Esophagus (tissue), 2 donors: ENCODE measurements at regions not wholly inside any gene's neighbourhood (a gene's known extent, or its start where the extent isn't known, plus 50 kb on each side); places are given as distances from the start of the nearest gene placed in this dataset.

ENCODE experiments used
- H3K27ac ChIP-seq, 2 donors: one replicate each; pipeline ENCODE4 v1.5.1; 2013; ENCODE audit warnings: low read depth in 2 of 2, mild to moderate bottlenecking in 2 of 2, inconsistent platforms in 1 of 2, low read length in 1 of 2, moderate library complexity in 1 of 2
- H3K27me3 ChIP-seq, 2 donors: one replicate each; pipeline ENCODE4 v1.6.1; 2013; ENCODE audit warnings: low read length in 2 of 2, control low read depth in 1 of 2, mild to moderate bottlenecking in 1 of 2; ENCODE audit not compliant: insufficient read depth in 2 of 2, control insufficient read depth in 1 of 2
- H3K36me3 ChIP-seq, 2 donors: one replicate each; pipeline ENCODE4 v1.6.1; 2013; ENCODE audit warnings: low read length in 1 of 2; ENCODE audit not compliant: control insufficient read depth in 2 of 2, insufficient read depth in 2 of 2
- H3K4me1 ChIP-seq, 2 donors: one replicate each; pipeline ENCODE4 v1.6.1; 2013; ENCODE audit warnings: low read length in 1 of 2; ENCODE audit not compliant: control insufficient read depth in 2 of 2, insufficient read depth in 2 of 2
- H3K4me3 ChIP-seq, 2 donors: one replicate each; pipeline ENCODE4 v1.5.1; 2013; ENCODE audit warnings: low read length in 2 of 2, mild to moderate bottlenecking in 2 of 2, low read depth in 1 of 2, moderate library complexity in 1 of 2
- H3K9me3 ChIP-seq, 2 donors: one replicate each; pipeline ENCODE4 v1.6.1; 2013; ENCODE audit warnings: mild to moderate bottlenecking in 2 of 2, low read depth in 1 of 2, low read length in 1 of 2, moderate library complexity in 1 of 2; ENCODE audit not compliant: control insufficient read depth in 2 of 2, insufficient read depth in 1 of 2
- WGBS, 2 donors: extraction: QIAGEN DNeasy Blood & Tissue Kit; methylation state at CpG; one replicate each; pipeline ENCODE4 v1.1.7; 2013; 5-methylcytosine and 5-hydroxymethylcytosine counted together
- donor health status: healthy with polysubstance abuse.
- donor health status: Bipolar disorder and iron deficiency.

DNA sequence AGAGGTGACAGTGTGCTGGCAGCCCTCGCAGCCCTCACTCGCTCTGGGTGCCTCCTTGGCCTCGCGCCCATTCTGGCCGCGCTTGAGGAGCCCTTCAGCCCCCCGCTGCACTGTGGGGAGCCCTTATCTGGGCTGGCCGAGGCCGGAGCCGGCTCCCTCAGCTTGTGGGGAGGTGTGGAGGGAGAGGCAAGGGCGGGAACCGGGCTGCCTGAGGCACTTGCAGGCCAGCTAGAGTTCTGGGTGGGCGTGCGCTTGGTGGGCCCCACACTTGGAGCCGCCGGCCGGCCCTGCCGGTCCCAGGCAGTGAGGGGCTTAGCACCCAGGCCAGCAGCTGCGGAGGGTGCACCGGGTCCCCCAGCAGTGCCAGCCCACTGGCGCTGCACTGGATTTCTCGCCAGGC is 1480.9 kb upstream of the SLC39A10 start:
- peaks cover 0 to 2% of the 10 kb centered on the region in 2 donors for H3K9me3 ChIP-seq
- no peaks in the 10 kb centered on the region for H3K36me3 ChIP-seq
- no peak overlapping the region for H3K27ac ChIP-seq
- WGBS, 2 donors: 93 to 96% methylated on average over 12 to 22 of the region's 22 CpGs
- H3K27me3 ChIP-seq: no peaks in the 10 kb centered on the region
- H3K4me1 ChIP-seq: no peaks in the 10 kb centered on the region
- H3K4me3 ChIP-seq: no peak overlapping the region

DNA sequence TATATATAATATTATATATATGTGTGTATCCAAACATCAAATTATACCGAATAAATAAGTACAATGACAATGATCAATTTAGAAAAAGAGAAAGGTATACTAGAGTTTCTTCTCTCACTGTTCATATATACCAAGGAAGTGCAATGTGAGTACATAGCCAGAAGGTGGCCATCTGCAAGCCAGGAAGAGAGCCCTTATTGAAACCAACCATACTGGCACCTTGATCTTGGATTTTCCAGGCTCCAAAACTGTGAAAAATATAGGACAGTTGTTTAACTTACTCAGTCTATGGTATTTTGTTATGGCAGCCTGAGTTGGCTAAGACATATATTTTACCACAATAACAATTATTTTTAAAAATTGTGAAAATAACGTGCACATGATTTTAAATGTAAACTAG is 1490.2 kb upstream of the SLC39A10 start:
- H3K9me3 ChIP-seq: peaks cover 0 to 3% of the 10 kb centered on the region in 2 donors
- no peak overlapping the region for H3K27ac ChIP-seq
- no peaks in the 10 kb centered on the region for H3K4me1 ChIP-seq
- H3K27me3 ChIP-seq: no peaks in the 10 kb centered on the region
- WGBS, 2 donors: 45 to 47% methylated on average over 2 of the region's 2 CpGs
- H3K4me3 ChIP-seq: no peak overlapping the region
- no peaks in the 10 kb centered on the region for H3K36me3 ChIP-seq

- H3K27ac ChIP-seq: no peak overlapping the region
- H3K36me3 ChIP-seq: no peaks in the 10 kb centered on the region
- no peaks in the 10 kb centered on the region for H3K27me3 ChIP-seq
- no peaks in the 10 kb centered on the region for H3K4me1 ChIP-seq
- H3K9me3 ChIP-seq: peaks cover 0 to 3% of the 10 kb centered on the region in 2 donors
- 72% methylated on average over 4 of the region's 4 CpGs for WGBS, 2 donors
- H3K4me3 ChIP-seq: no peak overlapping the region
These were observed 1501.6 kb upstream of the SLC39A10 start for GRCh38 chr2:194155431-194155830.

DNA sequence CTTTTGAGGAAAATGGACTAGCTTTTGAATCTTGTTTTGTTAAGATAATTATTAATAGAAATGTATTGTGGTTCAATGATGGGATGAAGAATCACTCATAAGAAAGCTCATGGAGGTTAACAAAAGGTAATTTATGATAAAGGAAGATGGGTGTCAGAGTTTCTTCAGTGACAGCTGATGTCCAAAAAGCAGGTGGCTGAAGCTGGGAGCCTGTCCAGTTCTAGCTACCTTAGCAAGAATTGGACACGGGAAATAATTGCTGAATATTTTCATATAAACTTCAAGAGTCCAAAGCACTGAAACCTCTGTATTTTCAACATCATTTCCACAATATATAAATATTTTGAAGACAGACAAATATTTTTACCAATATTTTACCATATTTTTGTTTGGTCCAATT is 1505.8 kb upstream of the SLC39A10 start:
- Histone ChIP-seq H3K27me3 (no peaks in the 10 kb centered on the region), H3K36me3 (no peaks in the 10 kb centered on the region), H3K4me3 (no peak overlapping the region), H3K27ac (no peak overlapping the region), H3K9me3 (peaks cover 2 to 5% of the 10 kb centered on the region in 2 donors), H3K4me1 (no peaks in the 10 kb centered on the region)
- WGBS, 2 donors: 85 to 87% methylated on average over 1 of the region's 1 CpG

- H3K4me1 ChIP-seq: no peaks in the 10 kb centered on the region
- no peak overlapping the region for H3K4me3 ChIP-seq
- no peaks in the 10 kb centered on the region for H3K27me3 ChIP-seq
- H3K36me3 ChIP-seq: no peaks in the 10 kb centered on the region
- H3K9me3 ChIP-seq: no peaks in the 10 kb centered on the region
- 77 to 78% methylated on average over 8 of the region's 8 CpGs for WGBS, 2 donors
- H3K27ac ChIP-seq: no peak overlapping the region
These were observed 1521.6 kb upstream of the SLC39A10 start for GRCh38 chr2:194135463-194135862.

DNA sequence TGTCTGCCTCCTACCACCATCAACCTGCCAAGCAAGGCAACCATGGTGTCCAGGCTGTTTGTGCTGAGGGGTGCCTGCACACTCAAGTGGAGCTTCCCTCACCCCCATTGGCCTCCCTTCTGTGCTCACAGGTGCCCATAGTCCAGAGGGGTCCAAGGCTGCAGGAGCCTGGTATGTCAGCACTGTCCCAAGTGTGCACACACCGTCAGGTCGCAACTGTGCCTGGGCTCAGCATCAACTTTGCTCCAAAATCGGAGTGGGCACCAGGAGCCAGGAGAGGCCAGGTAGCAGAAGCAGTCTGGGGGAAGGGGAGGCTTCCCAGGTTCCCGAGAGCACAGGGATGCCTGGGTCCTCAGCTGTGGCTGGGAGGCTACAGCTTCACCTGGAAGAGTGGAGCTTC is 1528.2 kb upstream of the SLC39A10 start:
- 81 to 93% methylated on average over 4 of the region's 4 CpGs for WGBS, 2 donors
- H3K36me3 ChIP-seq: no peaks in the 10 kb centered on the region
- no peaks in the 10 kb centered on the region for H3K27me3 ChIP-seq
- H3K4me1 ChIP-seq: no peaks in the 10 kb centered on the region
- H3K9me3 ChIP-seq: peaks cover 6 to 8% of the 10 kb centered on the region in 2 donors
- no peak overlapping the region for H3K4me3 ChIP-seq
- H3K27ac ChIP-seq: no peak overlapping the region

DNA sequence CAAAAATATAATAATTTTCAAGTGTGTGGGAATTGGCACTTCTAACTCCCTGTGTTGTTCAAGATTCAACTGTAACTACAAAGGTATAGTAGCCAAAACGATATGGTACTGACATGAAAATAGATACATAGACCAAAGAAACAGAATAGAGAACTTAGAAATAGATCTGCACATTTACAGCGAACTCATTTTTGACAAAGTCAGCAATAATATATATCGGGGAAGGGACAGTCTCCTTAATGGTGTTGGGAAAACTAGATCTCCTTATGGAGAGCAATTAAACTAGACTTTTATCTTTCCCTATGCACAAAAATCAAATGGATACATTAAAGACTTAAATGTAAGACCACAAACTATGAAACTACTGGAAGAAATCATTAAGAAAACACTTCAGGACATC is 1530.6 kb upstream of the SLC39A10 start:
- Histone ChIP-seq H3K27ac (no peak overlapping the region), H3K9me3 (peaks cover 6 to 8% of the 10 kb centered on the region in 2 donors), H3K4me3 (no peak overlapping the region), H3K36me3 (no peaks in the 10 kb centered on the region), H3K27me3 (no peaks in the 10 kb centered on the region), H3K4me1 (no peaks in the 10 kb centered on the region)
- WGBS, 2 donors: 78 to 81% methylated on average over 3 of the region's 3 CpGs

GRCh38 chr2:194116861-194117260 is 1540.2 kb upstream of the SLC39A10 start:
- Histone ChIP-seq H3K9me3 (no peaks in the 10 kb centered on the region), H3K36me3 (no peaks in the 10 kb centered on the region), H3K27ac (no peak overlapping the region), H3K4me3 (no peak overlapping the region), H3K4me1 (no peaks in the 10 kb centered on the region), H3K27me3 (no peaks in the 10 kb centered on the region)
- WGBS, 2 donors: 55 to 70% methylated on average over 3 of the region's 3 CpGs

- Histone ChIP-seq H3K27me3 (no peaks in the 10 kb centered on the region), H3K9me3 (peaks cover 0 to 2% of the 10 kb centered on the region in 2 donors), H3K27ac (no peak overlapping the region), H3K4me1 (no peaks in the 10 kb centered on the region), H3K4me3 (no peak overlapping the region), H3K36me3 (no peaks in the 10 kb centered on the region)
- 92 to 97% methylated on average over 1 of the region's 1 CpG for WGBS, 2 donors
These were observed 1551.7 kb upstream of the SLC39A10 start for GRCh38 chr2:194105358-194105757.

GRCh38 chr2:194104687-194105086 is 1552.3 kb upstream of the SLC39A10 start:
- H3K4me1 ChIP-seq: no peaks in the 10 kb centered on the region
- H3K27me3 ChIP-seq: no peaks in the 10 kb centered on the region
- no peak overlapping the region for H3K4me3 ChIP-seq
- no peak overlapping the region for H3K27ac ChIP-seq
- H3K9me3 ChIP-seq: peaks cover 0 to 2% of the 10 kb centered on the region in 2 donors
- H3K36me3 ChIP-seq: no peaks in the 10 kb centered on the region
